ENCODE measurements at regions not wholly inside any gene's neighbourhood (a gene's known extent, or its start where the extent isn't known, plus 50 kb on each side); places are given as distances from the start of the nearest gene placed in this dataset.

DNA sequence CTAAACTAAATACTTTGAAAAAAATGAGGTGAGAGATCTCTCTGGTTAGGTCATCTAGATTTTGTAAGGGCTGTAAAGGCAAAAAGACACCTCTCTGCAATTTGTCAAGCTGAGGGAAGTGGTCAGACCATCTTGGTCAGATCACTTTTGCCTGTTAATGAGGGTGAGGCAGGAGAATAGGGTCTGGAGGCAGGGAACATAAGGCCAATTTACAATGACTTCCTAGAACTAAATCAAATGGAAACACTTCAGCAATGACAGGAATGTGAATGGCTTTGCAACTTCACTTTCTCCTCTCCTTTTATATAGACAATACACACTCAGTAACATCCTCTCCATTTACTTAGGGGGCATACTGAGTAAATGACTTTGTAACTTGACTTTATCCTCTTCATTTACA is 1653.4 kb downstream of the SLITRK5 start:
- TF ChIP-seq, protein P1, sequence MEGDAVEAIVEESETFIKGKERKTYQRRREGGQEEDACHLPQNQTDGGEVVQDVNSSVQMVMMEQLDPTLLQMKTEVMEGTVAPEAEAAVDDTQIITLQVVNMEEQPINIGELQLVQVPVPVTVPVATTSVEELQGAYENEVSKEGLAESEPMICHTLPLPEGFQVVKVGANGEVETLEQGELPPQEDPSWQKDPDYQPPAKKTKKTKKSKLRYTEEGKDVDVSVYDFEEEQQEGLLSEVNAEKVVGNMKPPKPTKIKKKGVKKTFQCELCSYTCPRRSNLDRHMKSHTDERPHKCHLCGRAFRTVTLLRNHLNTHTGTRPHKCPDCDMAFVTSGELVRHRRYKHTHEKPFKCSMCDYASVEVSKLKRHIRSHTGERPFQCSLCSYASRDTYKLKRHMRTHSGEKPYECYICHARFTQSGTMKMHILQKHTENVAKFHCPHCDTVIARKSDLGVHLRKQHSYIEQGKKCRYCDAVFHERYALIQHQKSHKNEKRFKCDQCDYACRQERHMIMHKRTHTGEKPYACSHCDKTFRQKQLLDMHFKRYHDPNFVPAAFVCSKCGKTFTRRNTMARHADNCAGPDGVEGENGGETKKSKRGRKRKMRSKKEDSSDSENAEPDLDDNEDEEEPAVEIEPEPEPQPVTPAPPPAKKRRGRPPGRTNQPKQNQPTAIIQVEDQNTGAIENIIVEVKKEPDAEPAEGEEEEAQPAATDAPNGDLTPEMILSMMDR (IDR thresholded peaks at IDR 0.05): no peak
- no peak for TF ChIP-seq CREM (CRISPR knock-in tag; IDR thresholded peaks at IDR 0.05)
- TF ChIP-seq, protein P2, sequence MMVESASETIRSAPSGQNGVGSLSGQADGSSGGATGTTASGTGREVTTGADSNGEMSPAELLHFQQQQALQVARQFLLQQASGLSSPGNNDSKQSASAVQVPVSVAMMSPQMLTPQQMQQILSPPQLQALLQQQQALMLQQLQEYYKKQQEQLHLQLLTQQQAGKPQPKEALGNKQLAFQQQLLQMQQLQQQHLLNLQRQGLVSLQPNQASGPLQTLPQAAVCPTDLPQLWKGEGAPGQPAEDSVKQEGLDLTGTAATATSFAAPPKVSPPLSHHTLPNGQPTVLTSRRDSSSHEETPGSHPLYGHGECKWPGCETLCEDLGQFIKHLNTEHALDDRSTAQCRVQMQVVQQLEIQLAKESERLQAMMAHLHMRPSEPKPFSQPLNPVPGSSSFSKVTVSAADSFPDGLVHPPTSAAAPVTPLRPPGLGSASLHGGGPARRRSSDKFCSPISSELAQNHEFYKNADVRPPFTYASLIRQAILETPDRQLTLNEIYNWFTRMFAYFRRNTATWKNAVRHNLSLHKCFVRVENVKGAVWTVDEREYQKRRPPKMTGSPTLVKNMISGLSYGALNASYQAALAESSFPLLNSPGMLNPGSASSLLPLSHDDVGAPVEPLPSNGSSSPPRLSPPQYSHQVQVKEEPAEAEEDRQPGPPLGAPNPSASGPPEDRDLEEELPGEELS (CRISPR knock-in tag; IDR thresholded peaks at IDR 0.05): no peak
